ENCODE measurements at regions not wholly inside any gene's neighbourhood (a gene's known extent, or its start where the extent isn't known, plus 50 kb on each side); places are given as distances from the start of the nearest gene placed in this dataset.

DNA sequence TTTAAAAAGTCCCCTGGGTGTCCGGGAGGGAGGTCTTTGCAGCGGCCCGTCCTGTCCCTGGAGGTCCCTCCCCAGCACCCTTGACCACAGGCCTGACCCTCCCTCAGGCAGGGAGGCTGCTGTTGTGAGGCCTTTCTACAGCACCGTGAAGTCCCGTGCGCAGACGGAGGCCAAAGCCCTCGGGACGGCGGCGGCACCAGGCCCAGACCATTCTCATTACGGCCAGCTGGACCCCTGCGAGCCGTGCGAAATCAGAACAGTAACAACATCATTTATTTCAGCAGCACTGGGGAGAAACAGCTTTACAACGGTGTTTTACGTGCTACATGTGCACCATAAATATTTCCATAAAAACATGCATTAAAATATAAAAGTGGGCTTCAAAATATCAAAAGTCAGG, 101.4 kb upstream of the ACTRT2 start:
- no peak for DNase-seq

DNA sequence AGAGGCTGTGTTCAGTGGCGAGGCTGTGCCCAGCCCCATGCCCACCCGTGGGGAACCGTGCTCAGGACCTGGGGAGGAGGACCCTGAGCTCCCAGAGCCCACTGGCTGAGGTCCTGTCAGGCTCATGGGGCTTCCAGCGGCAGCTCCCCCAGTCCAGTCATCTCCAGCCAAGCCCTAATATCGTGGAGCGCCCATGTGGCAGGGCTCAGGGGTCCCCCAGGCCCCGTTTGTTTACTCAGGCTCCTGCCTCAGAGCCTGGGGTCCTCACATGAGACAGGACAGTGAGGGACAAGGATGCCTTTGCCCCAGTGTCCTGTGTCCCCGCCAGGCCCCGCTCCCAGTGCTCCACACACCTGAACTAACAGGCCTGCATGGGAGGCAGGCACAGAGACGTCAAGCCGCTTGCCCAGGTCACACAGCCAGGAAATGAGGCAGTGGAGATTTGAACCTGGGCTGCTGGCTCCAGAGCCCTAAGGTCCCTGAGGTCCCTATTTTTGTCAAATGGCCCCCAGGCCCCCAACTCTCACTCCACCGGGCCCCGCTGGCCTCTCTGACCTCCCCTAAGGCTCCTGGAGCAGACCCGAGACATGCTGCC, 100.7 kb upstream of the ACTRT2 start:
- no peak for DNase-seq

DNA sequence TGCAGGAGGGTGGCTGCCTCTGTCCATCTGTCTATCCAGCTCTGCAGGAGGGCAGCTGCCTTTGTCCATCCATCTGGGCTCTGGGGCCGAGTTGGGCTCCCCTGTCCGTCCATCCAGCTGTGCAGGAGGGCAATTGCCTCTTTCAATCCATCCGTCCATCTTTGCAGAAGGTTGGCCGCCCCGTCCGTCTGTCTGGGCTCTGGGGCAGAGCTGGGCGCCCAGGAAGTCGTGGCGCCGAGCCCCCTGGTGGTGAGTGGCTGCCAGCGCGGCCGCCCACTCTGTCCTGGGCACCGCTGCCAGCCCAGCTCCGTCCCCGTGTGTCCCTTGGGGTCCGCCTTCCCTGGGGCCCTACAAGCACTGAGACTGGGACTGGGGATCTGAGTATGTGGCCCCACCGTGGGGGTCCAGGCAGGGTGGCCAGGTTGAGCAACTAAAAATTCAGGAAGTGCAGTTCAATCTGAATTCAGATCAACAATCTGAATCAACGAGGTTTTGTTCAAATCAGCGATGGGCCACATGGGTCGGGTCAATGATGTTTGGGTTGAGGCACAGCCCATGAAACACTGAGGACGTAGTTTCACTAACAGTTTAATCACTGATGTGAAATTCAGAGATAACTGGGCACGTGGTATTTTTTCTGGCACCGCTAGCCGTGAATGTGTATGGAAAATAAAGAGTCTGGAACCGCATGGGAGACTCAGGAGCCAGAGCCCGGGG, 99.1 kb upstream of the ACTRT2 start:
- DNase-seq = peak; percentile 12

DNA sequence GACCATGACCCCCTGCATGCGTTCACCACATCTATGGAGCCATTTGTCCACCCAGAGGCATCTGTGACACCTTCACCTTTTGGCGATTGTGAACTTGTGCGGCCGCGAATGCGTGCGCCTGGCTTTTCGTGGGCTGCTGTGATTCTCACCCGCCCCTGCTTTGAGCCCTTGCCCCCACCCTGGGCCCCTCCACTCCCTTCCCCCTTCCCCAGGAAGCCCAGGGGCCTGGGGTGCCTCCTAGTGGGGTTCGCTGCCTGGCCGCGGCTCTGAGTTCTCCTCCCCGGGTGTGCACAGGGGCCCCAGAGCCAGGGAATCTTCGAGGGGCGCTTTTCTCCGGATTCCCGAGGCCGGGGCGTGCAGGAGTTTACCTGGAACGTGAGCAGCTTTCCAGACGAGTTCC, 97.9 kb upstream of the ACTRT2 start:
- no peak for DNase-seq

DNA sequence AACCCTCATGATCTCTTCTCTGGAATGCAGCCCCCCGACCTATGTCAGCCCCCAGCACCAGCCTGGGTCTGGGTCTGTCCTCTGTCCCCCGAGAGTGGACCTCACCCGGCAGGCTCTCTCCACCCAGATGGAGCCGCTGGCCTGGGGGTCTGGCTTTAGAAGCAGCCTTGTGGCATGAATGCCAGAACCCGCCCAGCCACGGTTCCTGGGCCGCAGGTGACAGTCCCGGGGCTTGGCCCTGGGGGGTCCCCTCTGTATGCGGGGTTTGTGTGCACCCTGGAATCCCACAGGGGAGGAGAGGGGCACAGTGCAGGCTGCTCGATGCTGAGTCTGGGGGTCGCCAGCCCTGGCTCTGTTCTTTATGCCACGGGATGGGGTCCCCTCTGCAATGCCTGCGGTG, 96.0 kb upstream of the ACTRT2 start:
- no peak for DNase-seq

DNA sequence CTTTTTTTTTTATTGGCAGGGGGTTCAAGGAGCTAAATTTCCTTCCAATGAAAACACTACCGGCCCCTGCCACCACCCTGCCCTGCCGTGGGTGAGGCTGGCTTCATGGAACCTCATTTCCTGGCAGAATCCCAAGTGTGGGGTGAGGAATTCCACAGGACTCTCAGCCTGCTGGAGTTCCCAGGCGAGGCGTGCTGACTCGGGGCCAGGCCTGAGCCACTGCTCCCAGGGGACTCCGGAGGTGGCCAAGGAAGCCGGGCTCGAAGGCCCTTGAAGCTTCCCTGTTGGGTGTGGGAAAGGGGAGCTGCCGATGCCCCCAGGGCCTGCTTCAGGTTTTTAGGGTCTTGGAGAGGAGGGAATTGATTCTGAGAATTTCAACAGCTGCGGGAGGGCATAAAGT, 95.3 kb upstream of the ACTRT2 start:
- no peak for DNase-seq

DNA sequence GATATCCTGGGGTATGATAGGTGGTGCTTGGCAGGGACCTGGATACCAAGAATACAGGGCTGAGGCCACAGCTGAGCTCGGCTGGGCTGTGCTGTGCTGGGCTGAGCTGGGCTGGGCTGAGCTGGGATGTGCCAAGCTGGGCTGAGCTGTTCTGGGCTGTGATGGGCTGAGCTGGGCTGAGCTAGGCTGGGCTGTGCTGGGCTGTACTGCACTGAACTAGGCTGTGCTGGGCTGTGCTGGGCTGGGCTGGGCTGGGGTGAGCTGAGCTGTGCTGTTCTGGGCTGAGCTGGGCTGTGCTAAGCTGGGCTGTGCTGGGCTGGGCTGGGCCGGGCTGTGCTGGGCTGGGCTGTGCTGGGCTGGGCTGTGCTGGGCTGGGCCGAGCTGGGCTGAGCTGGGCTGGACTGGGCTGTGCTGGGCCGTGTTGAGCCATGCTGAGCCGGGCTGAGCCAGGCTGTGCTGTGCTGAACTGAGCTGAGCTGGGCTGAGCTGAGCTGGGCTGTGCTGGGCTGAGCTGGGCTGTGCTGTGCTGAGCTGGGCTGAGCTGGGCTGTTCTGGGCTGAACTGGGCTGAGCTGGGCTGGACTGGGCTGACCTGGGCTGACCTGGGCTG, 94.7 kb upstream of the ACTRT2 start:
- DNase-seq = no peak

DNA sequence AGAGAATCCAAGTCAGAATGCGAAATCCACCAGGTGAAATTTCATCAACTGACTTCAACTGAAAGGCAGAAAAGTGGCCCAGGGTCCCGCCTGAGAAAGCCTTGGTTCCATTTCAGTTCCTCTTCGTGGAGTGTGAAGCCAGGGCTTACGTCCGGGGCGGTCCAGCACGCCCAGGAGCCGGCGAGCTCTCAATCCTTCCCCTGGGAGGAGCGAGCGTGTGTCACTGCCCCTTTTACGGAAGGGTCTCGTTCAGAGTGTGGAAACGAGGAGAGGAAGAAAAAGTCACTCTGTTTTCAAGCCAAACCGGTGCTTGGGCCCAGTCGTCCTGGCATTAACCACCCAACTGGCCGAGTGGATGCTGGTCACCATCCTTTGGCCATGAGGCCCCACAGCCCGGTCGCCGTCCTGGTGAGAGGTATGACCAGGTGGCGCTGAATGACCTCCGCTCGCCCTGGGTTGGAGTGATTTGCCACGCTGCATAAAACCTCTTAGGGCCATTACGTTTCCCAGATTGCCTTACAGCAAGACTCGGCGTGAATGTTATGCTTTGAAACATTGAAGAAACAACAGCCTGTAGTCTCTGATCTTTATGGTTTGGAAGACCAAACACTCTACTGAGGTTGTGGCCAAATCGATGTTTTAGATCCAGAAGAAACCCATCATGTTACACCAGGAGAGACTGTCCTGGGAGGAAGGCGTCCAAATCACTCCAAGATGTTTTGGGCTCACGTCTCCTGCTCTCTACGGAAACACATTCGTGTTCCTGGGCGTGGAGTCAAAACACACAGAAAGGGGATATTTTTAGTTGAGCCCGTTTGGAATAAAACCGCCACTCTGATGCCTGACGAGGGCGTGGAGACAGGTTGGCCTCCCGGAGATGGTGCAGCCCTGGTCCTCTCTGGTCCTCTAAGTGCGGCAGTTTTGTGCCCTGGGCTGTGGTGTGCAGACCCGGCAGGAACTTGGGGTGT, 93.6 kb upstream of the ACTRT2 start:
- no peak for DNase-seq

- no peak for DNase-seq
Observed at GRCh38 chr1:2928366-2929325, 92.6 kb upstream of the ACTRT2 start.

DNA sequence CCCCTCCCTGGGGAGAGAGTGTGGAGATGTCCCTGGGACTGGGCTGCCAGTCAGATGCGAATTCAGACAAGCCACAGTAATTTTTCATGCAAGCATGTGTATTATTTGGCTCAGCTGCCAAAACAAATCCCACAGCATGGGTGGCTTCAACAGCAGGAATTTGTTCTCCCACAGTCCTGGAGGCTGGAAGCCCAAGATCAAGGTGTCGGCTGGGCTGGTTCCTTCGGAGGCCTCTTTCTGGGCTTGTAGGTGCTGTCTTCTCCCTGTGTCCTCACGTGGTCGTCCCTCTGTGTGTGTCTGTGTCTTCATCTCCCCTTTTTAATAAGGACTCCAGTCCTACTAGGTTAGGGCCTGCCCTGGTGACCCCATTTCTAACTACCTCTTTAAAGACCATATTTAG, 91.9 kb upstream of the ACTRT2 start:
- DNase-seq = no peak

GRCh38 chr1:2930016-2930815, 91.1 kb upstream of the ACTRT2 start:
- DNase-seq = no peak

DNA sequence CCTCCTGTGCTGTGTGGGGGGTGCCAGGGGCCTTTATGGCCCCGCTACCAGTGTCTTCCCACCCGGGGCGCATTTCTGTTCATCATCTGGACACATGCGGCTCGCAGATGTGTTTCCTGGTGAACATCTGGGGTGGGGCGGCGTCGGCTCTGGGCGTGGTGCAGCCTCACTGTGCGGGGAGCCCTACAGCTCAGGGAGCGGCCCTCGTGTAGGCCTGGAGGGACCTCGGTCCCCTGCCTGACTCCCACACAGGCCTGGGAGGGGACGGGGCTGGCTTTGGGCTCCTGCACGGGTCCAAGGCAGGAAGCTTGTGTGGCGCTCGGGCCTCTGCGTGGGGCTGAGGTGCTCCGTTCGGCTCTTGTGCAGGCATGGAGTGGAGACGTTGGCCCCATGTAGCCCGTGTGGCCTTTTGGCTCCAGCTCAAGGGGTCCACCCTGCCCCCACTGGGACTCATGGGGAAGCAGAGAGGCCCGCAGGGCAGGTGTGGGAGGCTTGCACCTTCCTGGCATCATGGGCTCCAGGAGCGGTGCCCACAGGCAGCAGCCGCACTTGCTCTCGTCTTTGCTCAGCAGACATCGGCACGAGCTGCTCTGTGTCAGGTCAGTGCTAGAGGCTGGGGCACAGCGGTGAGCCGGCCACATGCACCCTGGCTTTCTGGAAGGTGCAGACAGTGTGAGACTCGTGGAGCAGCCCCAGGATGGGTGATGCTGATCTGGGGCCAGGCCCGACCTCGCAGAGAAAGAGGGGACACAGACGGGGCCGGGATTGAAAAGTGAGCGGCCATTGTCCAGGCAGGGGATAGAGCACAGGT, 90.1 kb upstream of the ACTRT2 start:
- no peak for DNase-seq

DNA sequence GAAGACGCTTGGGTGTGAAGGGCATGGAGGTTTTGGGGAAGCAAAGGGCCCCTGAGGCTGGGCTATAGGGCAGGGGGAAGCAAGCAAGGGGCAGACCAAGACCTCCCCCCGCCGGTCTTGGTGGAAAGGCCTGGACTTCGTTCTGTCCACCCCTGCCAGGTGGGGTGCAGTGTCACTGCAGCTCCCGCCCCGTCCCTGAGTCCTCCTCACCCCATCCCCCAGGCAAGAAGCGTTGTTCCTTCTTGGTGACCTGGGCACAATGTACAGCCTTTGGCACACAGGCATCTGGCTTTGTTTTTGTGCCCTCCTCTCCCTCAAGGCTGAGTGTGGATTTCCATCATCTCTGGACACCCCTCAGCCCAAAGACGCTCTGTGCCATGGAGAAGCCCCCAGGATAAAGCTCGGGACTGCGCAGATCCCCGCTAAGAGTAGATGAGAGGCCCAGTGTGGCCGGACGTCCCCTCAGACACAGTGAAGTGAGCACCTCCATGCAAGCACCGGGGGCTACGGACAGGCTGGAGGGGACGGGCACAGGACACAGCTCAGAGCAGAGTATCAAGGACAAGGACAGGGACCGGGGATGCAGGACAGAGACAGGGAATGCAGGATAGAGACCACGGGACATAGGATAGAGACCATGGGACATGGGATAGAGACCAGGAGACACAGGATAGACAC, 89.4 kb upstream of the ACTRT2 start:
- no peak for DNase-seq

DNA sequence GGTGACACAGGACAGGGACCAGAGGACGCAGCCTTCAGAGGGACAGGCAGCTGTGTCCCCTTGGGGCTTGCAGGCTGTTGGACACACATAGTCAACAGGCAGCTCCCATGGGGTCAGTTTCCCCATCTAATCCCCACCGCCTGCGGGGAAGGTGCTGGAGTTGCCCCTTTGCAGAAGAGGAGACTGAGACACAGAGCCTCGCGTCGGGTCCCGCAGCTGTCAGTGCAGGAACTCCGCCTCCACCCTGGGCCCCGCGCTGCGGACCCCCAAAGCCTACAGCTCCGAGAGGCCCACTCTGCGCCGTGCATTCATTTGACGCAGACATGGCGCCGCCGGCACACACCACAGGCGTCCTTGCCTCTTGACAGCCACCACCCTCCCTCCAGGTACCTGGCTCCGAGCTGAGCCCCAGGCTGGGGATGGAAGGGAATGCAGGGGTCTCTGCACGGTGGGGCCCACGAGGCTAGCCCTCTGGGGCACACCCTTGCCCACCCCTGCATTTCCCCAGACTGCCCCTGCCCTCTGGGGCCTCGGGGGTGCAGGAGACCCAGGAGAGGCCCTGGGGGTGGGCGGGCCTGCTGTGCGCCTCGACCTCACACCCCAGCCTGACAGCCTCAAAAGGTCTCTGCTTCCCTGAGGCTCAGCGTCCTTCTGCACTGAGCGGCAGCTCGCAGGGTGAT, 88.5 kb upstream of the ACTRT2 start:
- DNase-seq = no peak

- DNase-seq = no peak
Observed at GRCh38 chr1:2933431-2934155, 87.7 kb upstream of the ACTRT2 start.

- no peak for DNase-seq
Observed at GRCh38 chr1:2934156-2934540, 87.1 kb upstream of the ACTRT2 start.

DNA sequence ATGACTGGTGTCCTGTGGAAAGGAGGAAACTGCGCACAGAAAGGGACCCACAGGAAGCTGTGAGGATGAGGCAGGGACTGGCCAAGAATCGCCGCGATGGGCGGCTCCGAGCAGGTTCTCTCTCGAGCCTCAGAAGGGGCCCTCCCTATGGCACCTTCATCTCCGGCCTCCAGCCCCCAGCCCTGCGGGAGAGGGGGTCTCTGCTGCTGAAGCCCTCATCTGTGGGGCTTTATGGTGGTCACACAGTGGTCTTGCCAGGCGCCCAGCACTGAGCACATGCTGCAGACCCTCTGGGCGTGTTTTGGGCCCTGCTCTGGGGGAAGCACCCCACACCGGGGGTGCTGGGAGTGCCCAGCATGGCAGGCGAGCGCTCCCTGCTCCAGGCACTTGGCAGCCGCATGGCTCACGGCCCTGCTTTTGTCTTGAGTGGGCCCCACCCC, 86.6 kb upstream of the ACTRT2 start:
- DNase-seq = no peak

DNA sequence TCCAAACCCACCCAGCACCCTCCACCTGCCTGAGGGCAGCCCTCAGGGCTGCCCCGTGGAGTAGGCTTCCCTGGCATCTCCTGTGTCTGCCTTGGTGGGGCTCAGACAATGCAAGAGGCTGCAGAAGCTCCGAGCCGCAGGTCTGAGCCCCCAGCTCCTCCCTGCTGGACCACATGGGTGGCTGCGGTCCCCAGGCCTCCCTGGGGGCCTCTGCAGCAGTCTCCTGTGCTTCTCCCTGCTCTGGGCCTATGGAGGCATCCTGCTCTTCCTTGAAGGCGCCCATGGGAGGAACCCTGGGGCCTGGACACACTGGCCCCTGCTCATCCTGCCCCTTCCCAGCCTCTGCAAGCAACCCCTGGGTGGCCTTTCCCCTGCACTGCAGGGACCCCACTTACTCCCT, 86.1 kb upstream of the ACTRT2 start:
- DNase-seq = no peak
